Dendritic cell treated with granulocyte-macrophage colony-stimulating factor and Interleukin-4, amounts not matched to agents 40 ng/mL and 50 ng/mL, for 4 days (primary cell): ENCODE measurements at regions not wholly inside any gene's neighbourhood (a gene's known extent, or its start where the extent isn't known, plus 50 kb on each side); places are given as distances from the start of the nearest gene placed in this dataset.
"Not testable (repeated sequence)": the region's sequence is repeated elsewhere in the genome, so short reads cannot be mapped to it uniquely, and the experiment has no call there.

Source experiments
- H3K27ac Mint-ChIP-seq: one replicate; pipeline ENCODE4 v1.8.0; 2022; ENCODE audit warnings: mild to moderate bottlenecking, mixed read lengths
- H3K27me3 Mint-ChIP-seq: one replicate; pipeline ENCODE4 v1.8.0; 2022; ENCODE audit warnings: mild to moderate bottlenecking, mixed read lengths
- H3K36me3 Mint-ChIP-seq: one replicate; pipeline ENCODE4 v1.8.0; 2022; ENCODE audit warnings: low read depth, mixed read lengths
- H3K4me1 Mint-ChIP-seq: one replicate; pipeline ENCODE4 v1.8.0; 2022; ENCODE audit warnings: low read depth, mixed read lengths
- H3K4me3 Mint-ChIP-seq: one replicate; pipeline ENCODE4 v1.8.0; 2022; ENCODE audit warnings: mild to moderate bottlenecking, moderate library complexity, mixed read lengths
- H3K9me3 Mint-ChIP-seq: one replicate; pipeline ENCODE4 v1.8.0; 2022; ENCODE audit warnings: mixed read lengths
- intact Hi-C: fragments of 100-400 bp; cut with micrococcal nuclease; formaldehyde crosslinking; loops from one replicate; pipeline ENCODE4 v1.15.0; 2022

DNA sequence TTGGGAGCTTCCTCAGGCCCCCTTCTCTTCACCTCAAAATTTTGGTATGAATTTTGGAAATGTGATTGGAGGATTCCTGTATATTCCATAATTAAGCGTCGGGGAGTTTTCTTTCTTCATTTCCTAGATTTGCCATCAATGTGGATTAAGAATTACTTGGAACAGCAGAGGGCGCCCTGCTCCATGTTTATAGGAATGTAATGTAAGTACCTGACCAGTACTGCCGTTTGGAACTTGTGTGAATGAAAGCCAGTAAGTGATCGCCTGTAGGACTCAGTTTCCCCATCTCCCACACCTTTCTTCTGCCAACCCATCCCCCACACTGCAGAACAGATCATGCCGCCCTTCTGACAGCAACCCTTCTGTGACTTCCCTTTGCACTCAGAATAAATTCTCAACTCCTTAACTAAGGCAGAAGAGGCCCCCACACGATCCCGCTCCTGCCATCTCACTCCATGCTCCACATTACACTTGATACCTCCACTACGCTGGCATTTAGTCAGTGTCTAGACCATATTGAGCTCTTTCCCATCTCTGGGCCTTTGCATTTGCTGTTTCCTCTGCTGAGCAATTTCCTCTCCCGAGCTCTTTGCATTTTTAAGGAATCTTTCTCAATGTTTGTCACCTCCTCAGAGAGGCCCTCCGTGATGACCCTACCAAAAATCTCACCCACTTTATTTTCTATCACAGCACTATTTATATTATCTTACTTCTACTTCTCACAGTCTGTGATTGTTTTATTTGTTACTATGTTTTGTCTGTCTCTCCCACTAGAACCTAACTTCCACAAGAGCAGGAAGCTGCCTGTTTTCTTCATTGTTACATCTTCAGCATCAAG lies 79.5 kb upstream of the HTR4 start:
- Mint-ChIP-seq H3K9me3 (no peaks in the 10 kb centered on the region), H3K4me3 (no peak overlapping the region), H3K36me3 (no peaks in the 10 kb centered on the region), H3K27me3 (peaks cover 2% of the 10 kb centered on the region), H3K4me1 (peaks cover 38% of the 10 kb centered on the region), H3K27ac (no peak overlapping the region)
- intact Hi-C loops, result loop anchor here (1.0 to 10.0 kb wide), 4 partner anchors 223 to 491 kb away; partner anchors contain the start of gene FBXO38

DNA sequence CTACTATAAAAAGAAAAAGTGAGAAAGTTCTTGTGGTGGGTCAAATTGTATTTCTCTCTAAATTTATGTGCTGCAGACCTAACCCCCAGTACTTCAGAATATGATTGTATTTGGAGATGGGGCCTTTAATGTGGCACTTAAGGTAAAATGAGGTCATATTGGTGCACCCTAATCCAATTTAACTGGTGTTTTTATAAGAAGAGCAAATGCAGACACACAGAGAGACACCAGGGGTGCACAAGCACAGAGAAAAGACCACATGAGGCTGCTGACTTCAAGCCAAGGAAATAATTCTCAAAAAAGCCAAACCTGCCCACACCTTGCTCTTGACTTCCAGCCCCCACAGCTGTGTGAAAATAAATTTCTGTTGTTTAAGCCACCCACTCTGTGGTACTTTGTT lies 80.2 kb upstream of the HTR4 start:
- Mint-ChIP-seq H3K4me3 (no peak overlapping the region), H3K4me1 (peaks cover 45% of the 10 kb centered on the region), H3K9me3 (no peaks in the 10 kb centered on the region), H3K27ac (no peak overlapping the region), H3K36me3 (no peaks in the 10 kb centered on the region), H3K27me3 (peaks cover 2% of the 10 kb centered on the region)
- intact Hi-C loops, result loop anchor here (5.0 to 10.0 kb wide), 3 partner anchors 223 to 490 kb away; partner anchors contain the start of gene FBXO38

DNA sequence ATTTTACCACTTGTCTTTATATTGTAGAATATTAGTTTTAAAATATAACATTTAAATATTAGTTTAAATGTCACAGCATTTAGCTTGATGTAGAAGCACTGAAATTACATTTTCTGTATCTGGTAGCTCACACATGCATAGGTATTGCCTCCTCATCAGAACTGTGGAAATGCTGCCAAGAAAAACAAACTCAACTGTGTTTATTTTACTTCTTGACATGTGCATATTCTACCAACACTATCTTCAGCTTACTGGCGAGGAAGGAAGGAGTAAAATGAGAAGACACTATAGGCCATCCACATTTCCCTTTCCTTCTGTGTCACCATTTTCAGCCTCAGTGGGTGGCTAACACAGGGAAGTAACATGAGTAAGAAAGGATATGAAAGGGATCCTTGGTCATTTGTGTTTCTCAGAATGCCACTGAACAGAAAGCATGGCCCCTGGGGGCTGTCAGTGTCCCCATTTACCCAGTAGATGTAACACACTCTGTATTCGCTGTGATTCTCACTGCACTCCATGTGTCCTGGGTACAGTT lies 81.0 kb upstream of the HTR4 start:
- Mint-ChIP-seq H3K36me3 (no peaks in the 10 kb centered on the region), H3K27ac (no peak overlapping the region), H3K4me1 (peaks cover 54% of the 10 kb centered on the region), H3K9me3 (no peaks in the 10 kb centered on the region), H3K4me3 (no peak overlapping the region), H3K27me3 (peaks cover 2% of the 10 kb centered on the region)
- intact Hi-C loops, result loop anchor here (1.0 to 10.0 kb wide), 4 partner anchors 300 to 489 kb away; partner anchors contain the start of gene FBXO38

DNA sequence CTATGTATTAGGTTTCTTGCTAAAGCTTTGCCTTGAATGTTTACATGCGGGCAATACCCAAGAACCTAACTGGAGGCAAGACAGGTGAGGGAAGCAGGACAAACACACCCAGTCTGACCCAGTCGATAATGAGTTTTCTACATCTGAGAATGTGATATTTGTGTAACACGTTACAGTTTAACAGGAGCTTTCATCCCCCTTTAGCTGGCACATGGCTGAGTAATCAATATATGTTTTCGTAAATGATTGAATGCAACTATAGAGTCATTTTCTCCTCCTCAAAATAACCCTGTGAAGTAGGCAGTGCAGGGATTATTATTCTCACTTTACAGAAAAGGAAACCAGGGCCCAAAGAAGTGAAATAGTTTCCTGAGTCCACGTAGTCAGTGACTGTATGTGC lies 84.7 kb upstream of the HTR4 start:
- Mint-ChIP-seq H3K27ac (peak overlapping the region; percentile 93), H3K36me3 (no peaks in the 10 kb centered on the region), H3K9me3 (no peaks in the 10 kb centered on the region), H3K4me3 (no peak overlapping the region), H3K4me1 (peaks cover 62% of the 10 kb centered on the region), H3K27me3 (no peaks in the 10 kb centered on the region)
- intact Hi-C loops, result loop anchor here (5.0 to 10.0 kb wide), 3 partner anchors 354 to 486 kb away; partner anchors contain the start of gene FBXO38

DNA sequence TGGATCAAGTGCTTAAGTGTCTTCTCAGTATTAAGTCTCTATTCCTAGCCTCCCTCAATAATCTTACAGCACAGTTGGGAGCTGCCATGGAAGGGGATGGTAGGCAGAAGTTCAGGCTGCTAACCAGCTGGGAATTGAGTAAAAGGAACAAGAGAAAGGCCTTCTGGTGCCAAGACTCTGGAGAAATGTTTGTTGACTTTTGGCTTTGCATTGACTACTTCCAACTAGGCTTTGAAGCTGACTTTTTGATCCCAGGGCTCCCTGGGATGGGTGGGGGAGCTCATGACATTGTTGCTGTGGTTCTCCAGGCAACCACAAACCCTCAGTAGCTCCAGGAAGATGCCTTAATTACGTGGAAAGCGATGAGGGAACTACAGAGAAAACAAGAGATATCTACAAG lies 85.2 kb upstream of the HTR4 start:
- H3K9me3 Mint-ChIP-seq, result no peaks in the 10 kb centered on the region
- no peaks in the 10 kb centered on the region for H3K36me3 Mint-ChIP-seq
- H3K27me3 Mint-ChIP-seq, result no peaks in the 10 kb centered on the region
- peak overlapping the region; percentile 5 for H3K4me3 Mint-ChIP-seq
- H3K27ac Mint-ChIP-seq, result peak overlapping the region; percentile 93
- intact Hi-C loops, result loop anchor here (5.0 to 10.0 kb wide), 3 partner anchors 355 to 485 kb away; partner anchors contain the start of gene FBXO38
- peaks cover 62% of the 10 kb centered on the region for H3K4me1 Mint-ChIP-seq

DNA sequence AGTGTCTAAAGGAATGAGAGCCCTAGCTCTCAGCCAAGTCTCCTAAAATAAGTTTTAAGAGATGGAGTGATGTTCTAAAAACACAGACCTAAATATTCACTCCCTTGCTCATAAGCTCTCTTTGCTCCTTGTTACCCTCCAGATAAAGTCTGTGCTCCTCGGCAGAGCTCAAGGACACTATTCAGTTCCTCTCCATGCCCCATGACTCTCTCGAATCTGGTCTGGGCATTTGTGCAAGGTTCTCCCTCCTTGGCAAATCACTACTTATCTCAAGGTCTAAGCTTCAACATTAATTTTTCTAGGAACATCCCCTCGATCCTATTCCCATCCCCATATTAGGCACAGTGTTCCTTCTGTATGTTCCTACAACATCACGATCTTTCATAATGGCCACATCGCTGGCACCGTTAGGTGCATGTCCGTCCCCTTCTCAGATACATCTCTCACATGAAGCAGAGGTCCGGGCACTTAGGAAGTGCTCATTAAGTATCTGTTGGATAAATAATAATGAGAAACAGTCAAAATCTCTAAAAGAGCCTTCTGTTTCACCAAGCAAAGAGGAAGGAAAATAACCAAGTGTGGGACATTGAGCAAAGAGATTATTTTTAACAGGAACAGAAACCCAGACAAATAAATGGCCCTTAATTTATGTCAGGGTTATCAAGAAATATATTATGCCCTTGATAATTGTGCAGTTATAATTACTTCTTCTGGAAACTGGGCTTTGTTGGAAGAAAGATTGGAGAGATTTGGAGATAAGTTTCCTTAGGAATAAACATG lies 85.9 kb upstream of the HTR4 start:
- H3K4me3 Mint-ChIP-seq, result peak overlapping the region; percentile 57
- H3K36me3 Mint-ChIP-seq, result no peaks in the 10 kb centered on the region
- H3K27me3 Mint-ChIP-seq, result no peaks in the 10 kb centered on the region
- intact Hi-C loops, result loop anchor here (5.0 kb wide), 1 partner anchor 82 kb away; no protein-coding TSS in a partner anchor
- no peaks in the 10 kb centered on the region for H3K9me3 Mint-ChIP-seq
- peak overlapping the region; percentile 93 for H3K27ac Mint-ChIP-seq
- H3K4me1 Mint-ChIP-seq, result peaks cover 68% of the 10 kb centered on the region

DNA sequence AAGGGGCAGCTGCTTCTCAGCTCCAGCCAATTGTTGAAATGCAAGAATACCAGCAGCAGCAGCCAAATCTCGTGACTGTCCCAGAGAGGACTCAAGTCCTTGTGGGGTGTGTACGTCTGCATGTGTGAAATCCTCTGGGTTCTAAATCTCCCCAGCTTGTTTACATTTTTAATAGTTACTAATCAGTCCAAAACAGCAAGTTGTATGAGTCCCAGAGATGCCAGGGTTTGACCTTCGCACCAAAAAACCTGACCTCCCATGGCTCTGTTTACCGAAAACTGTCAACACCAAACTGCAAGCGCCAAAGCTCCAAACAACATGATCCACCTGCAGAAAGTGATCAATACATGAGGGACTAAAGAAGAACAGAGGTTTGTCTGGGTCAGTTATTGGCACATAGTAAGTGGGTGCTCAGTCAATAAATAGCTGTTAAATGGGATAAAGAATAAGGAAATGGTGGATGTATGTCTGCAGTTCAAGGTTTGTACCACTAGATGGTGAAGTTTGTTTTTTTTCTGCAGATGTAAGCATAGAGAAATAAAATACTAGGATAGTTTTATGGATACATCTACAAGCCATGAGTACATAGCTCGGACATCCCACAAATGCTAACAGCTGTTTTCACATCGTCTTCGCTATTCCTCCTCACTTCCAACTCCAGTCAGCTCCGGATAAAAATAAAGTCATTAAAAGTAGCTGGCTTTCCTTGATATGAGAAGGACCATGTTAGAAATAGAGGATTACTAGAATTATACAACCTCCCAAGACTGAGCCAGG lies 85.3 kb upstream of the ADRB2 start:
- Mint-ChIP-seq H3K36me3 (no peaks in the 10 kb centered on the region), H3K27ac (peak overlapping the region; percentile 93), H3K4me1 (peaks cover 66% of the 10 kb centered on the region), H3K4me3 (no peak overlapping the region), H3K9me3 (no peaks in the 10 kb centered on the region), H3K27me3 (no peaks in the 10 kb centered on the region)
- intact Hi-C loops, result loop anchor here (5.0 kb wide), 1 partner anchor 81 kb away; no protein-coding TSS in a partner anchor

DNA sequence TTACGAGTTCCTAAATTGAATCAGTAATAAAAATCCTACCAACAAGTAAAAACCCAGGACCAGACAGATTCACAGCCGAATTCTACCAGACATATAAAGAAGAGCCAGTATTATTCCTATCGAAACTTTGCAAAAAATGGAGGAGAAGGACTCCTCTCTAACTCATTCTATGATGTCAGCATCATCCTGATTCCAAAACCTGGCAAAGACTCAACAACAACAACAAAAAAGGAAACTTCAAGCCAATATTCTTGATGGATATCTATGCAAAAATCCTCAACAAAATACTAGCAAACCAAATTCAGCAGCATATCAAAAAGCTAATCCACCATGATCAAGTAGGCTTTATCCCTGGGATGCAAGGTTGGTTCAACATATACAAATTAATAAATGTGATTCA lies 84.6 kb upstream of the ADRB2 start:
- not testable (repeated sequence) for H3K27ac Mint-ChIP-seq, H3K36me3 Mint-ChIP-seq, H3K27me3 Mint-ChIP-seq, H3K4me3 Mint-ChIP-seq, H3K9me3 Mint-ChIP-seq
- H3K4me1 Mint-ChIP-seq, result peaks cover 63% of the 10 kb centered on the region
- intact Hi-C loops, result loop anchor here (5.0 kb wide), 1 partner anchor 81 kb away; no protein-coding TSS in a partner anchor

DNA sequence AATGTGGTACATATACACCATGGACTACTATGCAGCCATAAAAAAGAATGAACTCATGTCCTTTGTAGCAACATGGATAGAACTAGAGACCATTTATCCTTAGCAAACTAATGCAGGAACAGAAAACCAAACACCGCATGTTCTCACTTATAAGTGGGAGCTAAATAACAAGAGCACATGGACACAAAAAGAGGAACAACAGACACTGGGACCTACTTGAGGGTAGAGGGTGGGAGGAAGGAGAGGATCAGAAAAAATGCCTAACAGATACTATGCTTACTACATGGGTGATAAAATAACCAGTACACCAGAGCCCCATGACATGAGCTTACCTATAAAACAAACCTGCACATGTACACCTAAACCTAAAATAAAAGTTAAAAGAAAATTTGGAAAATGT lies 82.0 kb upstream of the ADRB2 start:
- H3K36me3 Mint-ChIP-seq, H3K9me3 Mint-ChIP-seq, H3K4me3 Mint-ChIP-seq, H3K27ac Mint-ChIP-seq, H3K27me3 Mint-ChIP-seq: not testable (repeated sequence)
- H3K4me1 Mint-ChIP-seq, result peaks cover 72% of the 10 kb centered on the region
- intact Hi-C loops, result loop anchor here (5.0 kb wide), 1 partner anchor 78 kb away; no protein-coding TSS in a partner anchor

DNA sequence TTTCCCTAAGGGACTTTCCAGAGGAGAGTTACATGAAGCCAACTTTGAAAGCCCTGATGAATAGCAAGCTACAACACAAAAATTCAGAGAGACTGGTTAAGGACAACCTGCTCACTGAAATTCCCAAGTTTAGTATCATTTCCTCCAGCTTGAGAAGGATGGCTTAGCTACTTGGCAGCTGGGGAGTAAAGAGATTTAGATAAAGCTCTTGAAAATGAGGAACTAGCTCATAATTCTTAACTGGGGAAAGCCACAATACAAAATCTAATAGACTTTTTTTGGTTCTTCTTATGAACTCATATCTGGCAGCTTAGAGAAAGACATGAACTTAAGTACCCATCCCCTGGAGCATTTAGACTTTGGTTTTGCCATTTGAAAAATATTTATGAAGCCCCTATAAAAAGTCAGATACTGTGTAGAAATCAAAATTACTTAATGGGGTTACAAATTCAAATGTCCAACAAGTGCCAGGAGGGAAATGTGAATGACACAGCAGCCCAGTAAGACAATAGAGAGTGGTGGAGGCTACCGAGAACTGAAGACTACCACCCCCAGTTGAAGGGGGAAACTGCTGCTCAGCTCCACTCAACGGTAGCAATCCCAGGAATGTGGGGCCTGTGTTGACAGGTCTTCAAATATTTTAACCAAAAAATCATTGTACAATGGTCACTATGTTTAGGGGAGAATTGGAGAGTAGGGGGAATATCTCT lies 79.4 kb upstream of the ADRB2 start:
- peaks cover 67% of the 10 kb centered on the region for H3K4me1 Mint-ChIP-seq
- peak overlapping the region; percentile 33 for H3K4me3 Mint-ChIP-seq
- H3K36me3 Mint-ChIP-seq, result no peaks in the 10 kb centered on the region
- no peaks in the 10 kb centered on the region for H3K27me3 Mint-ChIP-seq
- peak overlapping the region; percentile 60 for H3K27ac Mint-ChIP-seq
- intact Hi-C loops, result loop anchor here (5.0 kb wide), 2 partner anchors 45 to 60 kb away; no protein-coding TSS in a partner anchor
- H3K9me3 Mint-ChIP-seq, result no peaks in the 10 kb centered on the region

DNA sequence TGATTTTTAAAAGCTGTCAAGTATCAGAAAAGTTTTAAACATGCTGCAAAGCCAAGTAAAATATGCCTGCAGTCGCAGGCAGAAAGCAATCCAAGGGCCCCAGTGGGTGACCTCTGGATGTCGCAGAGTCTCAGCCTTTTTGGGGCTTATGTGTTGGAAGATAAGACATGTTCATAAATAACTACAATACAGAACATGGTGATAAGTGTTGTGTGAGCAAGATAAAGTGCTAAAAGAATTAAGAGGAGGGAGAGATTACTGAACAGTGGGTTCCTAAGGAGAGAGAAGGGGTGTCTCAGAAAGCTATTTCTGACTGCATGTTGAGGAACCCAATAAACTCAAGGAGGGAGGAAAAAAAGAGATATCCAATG lies 78.9 kb upstream of the ADRB2 start:
- Mint-ChIP-seq H3K27me3 (no peaks in the 10 kb centered on the region), H3K4me1 (peaks cover 67% of the 10 kb centered on the region), H3K4me3 (no peak overlapping the region), H3K27ac (peak overlapping the region; percentile 60), H3K36me3 (no peaks in the 10 kb centered on the region), H3K9me3 (no peaks in the 10 kb centered on the region)
- intact Hi-C loops, result loop anchor here (5.0 kb wide), 2 partner anchors 45 to 60 kb away; no protein-coding TSS in a partner anchor

DNA sequence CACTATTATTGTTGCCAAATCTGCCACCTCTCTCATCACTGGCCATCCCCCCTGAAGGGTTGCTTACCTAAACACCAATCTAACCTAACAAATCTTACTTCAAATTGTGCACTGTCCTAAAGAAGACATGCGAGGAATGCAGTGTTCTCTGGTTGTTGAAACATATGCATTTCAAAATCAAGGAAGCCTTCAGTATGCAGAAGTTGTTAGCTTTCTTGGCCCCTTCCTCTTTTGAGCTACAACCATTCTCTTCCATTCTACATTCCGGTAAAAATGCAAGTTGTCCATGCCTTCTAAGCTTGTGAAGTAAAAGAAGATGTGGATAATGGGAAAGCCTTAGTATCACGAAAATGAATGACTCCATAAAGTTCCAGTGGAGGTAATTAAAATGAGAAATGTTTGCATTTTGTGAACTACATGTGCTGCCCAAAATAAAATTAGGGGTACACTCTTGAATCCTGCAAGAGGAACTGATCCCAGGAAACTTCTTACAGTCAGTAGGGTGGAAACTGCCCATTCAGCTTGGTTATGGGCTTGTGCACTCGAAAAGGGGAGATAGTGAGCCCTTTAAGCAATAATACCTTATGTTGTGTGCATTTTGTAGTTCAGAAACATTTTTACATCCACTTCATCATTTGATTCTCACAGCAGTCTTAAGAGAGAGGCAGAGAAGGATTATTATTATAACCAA lies 77.6 kb upstream of the ADRB2 start:
- intact Hi-C loops, result loop anchor here (1.0 to 5.0 kb wide), 3 partner anchors 28 to 58 kb away; no protein-coding TSS in a partner anchor
- Mint-ChIP-seq H3K27me3 (no peaks in the 10 kb centered on the region), H3K4me1 (peaks cover 67% of the 10 kb centered on the region), H3K4me3 (no peak overlapping the region), H3K9me3 (no peaks in the 10 kb centered on the region), H3K36me3 (peaks cover 6% of the 10 kb centered on the region), H3K27ac (peak overlapping the region; percentile 63)
